Testis (tissue), 2 donors: ENCODE measurements at regions not wholly inside any gene's neighbourhood (a gene's known extent, or its start where the extent isn't known, plus 50 kb on each side); places are given as distances from the start of the nearest gene placed in this dataset.

Source experiments
- DNase-seq: peaks from one replicate; pipeline ENCODE4 v3.0.0-alpha.2; 2019
- H3K27ac ChIP-seq, 2 donors: fragments of 200-600 bp; sonication (generic); one replicate each; pipeline ENCODE4 v1.5.1; 2019
- H3K27me3 ChIP-seq: fragments of 200-600 bp; sonication (generic); one replicate; pipeline ENCODE4 v1.5.1; 2019
- H3K36me3 ChIP-seq: fragments of 200-600 bp; sonication (generic); one replicate; pipeline ENCODE4 v1.5.1; 2017; ENCODE audit warnings: low read depth; ENCODE audit errors: missing control alignments
- H3K4me1 ChIP-seq: fragments of 200-600 bp; sonication (generic); one replicate; pipeline ENCODE4 v1.5.1; 2019
- H3K4me3 ChIP-seq, 2 donors: fragments of 200-600 bp; sonication (generic); one replicate each; pipeline ENCODE4 v1.5.1; 2017 to 2019
- H3K9me3 ChIP-seq: fragments of 200-600 bp; sonication (generic); one replicate; pipeline ENCODE4 v1.5.1; 2017
- CTCF ChIP-seq, 3 experiments: fragments of 450-650 bp in 2 of 3; fragments of 200-600 bp in 1 of 3; sonication (generic) in 1 of 3; IDR thresholded peaks; one replicate each; pipeline ENCODE4 v1.5.1; 2016 to 2019; ENCODE audit warnings: antibody characterized with exemption in 3 of 3, mild to moderate bottlenecking in 2 of 3, moderate library complexity in 1 of 3
- POLR2A ChIP-seq: fragments of 450-650 bp; IDR thresholded peaks from one replicate; pipeline ENCODE4 v1.6.1; 2017; ENCODE audit warnings: antibody characterized with exemption, mild to moderate bottlenecking, moderate library complexity
- WGBS, 2 donors: methylation state at CpG; one replicate each; pipeline ENCODE4 v1.1.5; 2018; 5-methylcytosine and 5-hydroxymethylcytosine counted together
- intact Hi-C: fragments of 100-400 bp; cut with DNase I; formaldehyde crosslinking; loops from one replicate; pipeline ENCODE4 v1.15.1; 2023; ENCODE audit warnings: low total_unique reads

GRCh38 chr5:67287510-67288268 is 91.1 kb upstream of the CD180 start:
- Histone ChIP-seq H3K27me3 (no peaks in the 10 kb centered on the region), H3K4me1 (peaks cover 5% of the 10 kb centered on the region), H3K9me3 (no peaks in the 10 kb centered on the region), H3K27ac (no peak overlapping the region), H3K36me3 (no peaks in the 10 kb centered on the region), H3K4me3 (no peak overlapping the region)
- intact Hi-C loops, result no loop called here
- TF ChIP-seq CTCF (IDR thresholded peaks at IDR 0.05) (no peak), POLR2A (no peak)
- no peak for DNase-seq
- WGBS, 2 donors, result 69 to 77% methylated on average over 3 of the region's 3 CpGs

DNA sequence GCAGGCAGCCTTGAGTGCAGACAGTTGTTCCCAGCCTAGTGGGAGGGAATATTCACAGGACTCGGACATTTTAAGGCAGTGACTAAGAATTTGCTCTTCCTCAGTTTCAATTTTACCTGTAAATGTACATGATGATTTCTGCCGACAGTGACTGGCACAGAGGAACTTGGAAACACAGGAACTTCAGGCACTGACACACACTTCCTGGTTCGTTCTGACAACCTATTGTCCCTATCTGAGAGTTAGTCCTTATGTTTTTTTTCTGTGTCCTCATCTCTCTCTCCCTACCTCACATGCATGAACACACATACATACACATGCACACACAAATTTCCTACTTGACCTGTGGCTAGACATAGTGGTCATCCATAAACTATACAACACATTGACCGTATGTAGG is 89.4 kb upstream of the CD180 start:
- Histone ChIP-seq H3K9me3 (no peaks in the 10 kb centered on the region), H3K4me1 (peaks cover 5% of the 10 kb centered on the region), H3K27me3 (no peaks in the 10 kb centered on the region), H3K4me3 (no peak overlapping the region), H3K36me3 (no peaks in the 10 kb centered on the region), H3K27ac (no peak overlapping the region)
- intact Hi-C loops, result no loop called here
- TF ChIP-seq POLR2A (no peak), CTCF (IDR thresholded peaks at IDR 0.05) (no peak)
- WGBS, 2 donors, result 82 to 89% methylated on average over 4 of the region's 4 CpGs
- DNase-seq, result no peak

DNA sequence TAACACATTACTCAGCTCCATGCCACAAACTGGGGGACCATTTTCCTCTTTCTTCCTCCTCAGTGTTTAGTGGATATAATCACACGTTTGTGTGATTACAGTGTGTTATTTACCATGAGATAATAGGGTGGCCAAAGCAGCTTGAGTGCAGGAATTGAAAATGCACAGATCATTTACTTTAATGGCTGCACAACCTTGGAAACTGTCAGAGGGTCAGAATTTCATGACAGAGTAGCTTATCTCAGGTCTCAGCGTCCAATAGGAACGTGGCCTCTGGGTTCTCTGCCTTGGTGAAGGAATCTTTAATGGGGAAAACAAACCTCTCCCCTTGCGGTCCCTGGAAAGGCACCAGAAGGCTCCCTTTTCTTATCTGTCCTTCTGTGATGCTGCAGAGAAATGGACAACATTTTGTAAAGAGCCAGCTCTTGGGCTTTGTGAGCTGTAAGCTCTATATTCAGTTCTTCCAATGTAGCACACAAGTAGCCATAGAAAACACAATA is 87.4 kb upstream of the CD180 start:
- no peak overlapping the region for H3K4me3 ChIP-seq
- intact Hi-C loops, result no loop called here
- WGBS, 2 donors, result 52 to 58% methylated on average over 4 of the region's 4 CpGs
- no peaks in the 10 kb centered on the region for H3K27me3 ChIP-seq
- no peak for DNase-seq
- no peak for TF ChIP-seq POLR2A
- TF ChIP-seq CTCF (IDR thresholded peaks at IDR 0.05), result no peak
- peaks cover 5% of the 10 kb centered on the region for H3K4me1 ChIP-seq
- no peaks in the 10 kb centered on the region for H3K9me3 ChIP-seq
- no peak overlapping the region for H3K27ac ChIP-seq
- no peaks in the 10 kb centered on the region for H3K36me3 ChIP-seq

DNA sequence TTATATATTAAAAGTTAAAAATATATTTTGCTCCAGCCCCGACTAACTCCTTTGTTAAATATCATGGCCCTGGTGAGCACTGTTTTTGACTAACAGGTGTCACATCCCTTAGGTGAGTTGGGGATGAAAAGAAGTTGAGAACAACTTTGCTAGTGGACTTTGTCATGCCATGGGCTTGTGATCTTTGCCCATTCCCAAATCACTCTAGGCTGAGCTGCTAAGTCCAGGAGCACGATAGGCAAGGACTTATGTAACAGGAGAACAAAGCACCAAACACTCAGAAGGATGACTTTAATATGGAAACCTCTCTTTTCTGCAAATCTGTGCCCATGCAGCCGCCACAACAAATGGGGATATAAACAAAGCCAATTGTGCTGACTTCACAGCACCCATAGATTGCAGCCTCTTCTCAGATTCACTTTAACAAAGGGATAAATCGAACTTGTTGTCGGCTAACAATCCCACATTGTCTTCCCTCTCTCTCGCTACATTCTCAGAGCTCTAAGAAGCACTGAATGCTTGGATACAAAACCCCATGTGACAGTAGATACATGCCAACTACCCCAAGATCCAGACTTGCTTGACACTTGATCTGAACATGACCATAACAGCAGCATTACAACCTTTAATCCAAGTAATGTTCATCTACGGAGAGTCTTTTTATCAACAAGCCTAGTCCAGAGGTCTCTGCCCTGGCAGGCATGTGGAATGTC is 86.8 kb upstream of the CD180 start:
- 79 to 80% methylated on average over 7 of the region's 7 CpGs for WGBS, 2 donors
- intact Hi-C loops, result no loop called here
- H3K9me3 ChIP-seq, result no peaks in the 10 kb centered on the region
- no peak overlapping the region for H3K4me3 ChIP-seq
- no peaks in the 10 kb centered on the region for H3K27me3 ChIP-seq
- H3K36me3 ChIP-seq, result no peaks in the 10 kb centered on the region
- TF ChIP-seq CTCF (IDR thresholded peaks at IDR 0.05) (no peak), POLR2A (no peak)
- no peak overlapping the region for H3K27ac ChIP-seq
- no peak for DNase-seq
- peaks cover 5% of the 10 kb centered on the region for H3K4me1 ChIP-seq
